Endothelial cell of umbilical vein (primary cell): ENCODE measurements at regions not wholly inside any gene's neighbourhood (a gene's known extent, or its start where the extent isn't known, plus 50 kb on each side); places are given as distances from the start of the nearest gene placed in this dataset.

Experiments
- BruUV-seq: library from RNA; stranded (reverse); fragments of 400-500 nt; replicated peaks from 2 replicates; lab custom pipeline; 2021; lab: Mats Ljungman, UMichigan
- CTCF ChIA-PET: fragments of 300-600, 350-600 bp; sonication (Branson Sonifier 250); formaldehyde crosslinking; loops from one replicate; lab custom pipeline; 2021; ENCODE audit warnings: antibody characterized with exemption, inconsistent platforms; lab: Charles Lee
- POLR2A ChIA-PET: fragments of 300-600, 350-600 bp; sonication (Branson Sonifier 250); formaldehyde crosslinking; loops from one replicate; lab custom pipeline; 2021; ENCODE audit warnings: antibody characterized with exemption, inconsistent platforms; lab: Charles Lee
- DNase-seq: peaks from one replicate; pipeline ENCODE4 v3.0.0-alpha.2; 2011; ENCODE audit warnings: low read depth, low spot score
- FAIRE-seq: peaks from 2 replicates; lab custom pipeline; 2011; peaks lifted over from hg19 to GRCh38; lab: Jason Lieb, UNC
- H2AFZ ChIP-seq: 2 replicates; pipeline ENCODE4 v1.6.0; 2012; ENCODE audit warnings: low read depth, low read length, control low read depth, inconsistent platforms
- H3K27ac ChIP-seq: 2 replicates; pipeline ENCODE4 v1.5.1; 2011; ENCODE audit warnings: low read depth, mild to moderate bottlenecking, control low read depth, low read length, moderate library complexity; ENCODE audit not compliant: insufficient read depth
- H3K27me3 ChIP-seq, 2 experiments: 2 replicates each; pipeline versions ENCODE4 v1.6.0 to v1.6.1; 2011; ENCODE audit warnings: low read length in 2 of 2, mixed read lengths in 1 of 2; ENCODE audit not compliant: control insufficient read depth in 2 of 2, insufficient read depth in 2 of 2
- H3K36me3 ChIP-seq, 2 experiments: 2 replicates in 1 of 2; 3 replicates in 1 of 2; pipeline ENCODE4 v1.5.1; 2011; ENCODE audit warnings: low read length in 2 of 2, mild to moderate bottlenecking in 1 of 2, moderate library complexity in 1 of 2; ENCODE audit not compliant: control insufficient read depth in 2 of 2, insufficient read depth in 2 of 2; ENCODE audit errors: extremely low read depth in 1 of 2
- H3K4me1 ChIP-seq: 3 replicates; pipeline ENCODE4 v1.5.1; 2011; ENCODE audit warnings: mild to moderate bottlenecking, low read length; ENCODE audit not compliant: control insufficient read depth, insufficient read depth; ENCODE audit errors: extremely low read depth
- H3K4me2 ChIP-seq: 2 replicates; pipeline ENCODE4 v1.6.1; 2011; ENCODE audit warnings: low read length, control low read depth, mixed read lengths; ENCODE audit not compliant: insufficient read depth
- H3K4me3 ChIP-seq, 3 experiments: fragments of 200-600 bp in 1 of 3; sonication (generic), shearing (Covaris generic) in 1 of 3; replicated peaks in 1 of 3; 2 replicates each; pipeline ENCODE4 v1.5.1; 2011 to 2016; ENCODE audit warnings: control low read depth in 3 of 3, low read length in 3 of 3, mild to moderate bottlenecking in 2 of 3, inconsistent platforms in 1 of 3, low read depth in 1 of 3, moderate library complexity in 1 of 3; ENCODE audit not compliant: insufficient read depth in 1 of 3
- H3K79me2 ChIP-seq: 2 replicates; pipeline ENCODE4 v1.6.0; 2012; ENCODE audit warnings: low read length, inconsistent platforms; ENCODE audit not compliant: control insufficient read depth, insufficient read depth
- H3K9ac ChIP-seq: replicated peaks from 2 replicates; pipeline ENCODE3; 2011; ENCODE audit warnings: low read length, control low read depth; ENCODE audit not compliant: insufficient read depth; ENCODE audit errors: extremely low read depth
- H3K9me1 ChIP-seq: replicated peaks from 3 replicates; pipeline ENCODE4 v1.6.0; 2011; ENCODE audit warnings: mild to moderate bottlenecking, low read length; ENCODE audit not compliant: control insufficient read depth, insufficient read depth; ENCODE audit errors: extremely low read depth
- H3K9me3 ChIP-seq: replicated peaks from 2 replicates; pipeline ENCODE4 v1.5.1; 2012; ENCODE audit warnings: low read length, inconsistent platforms; ENCODE audit not compliant: control insufficient read depth, insufficient read depth
- H4K20me1 ChIP-seq: replicated peaks from 2 replicates; pipeline ENCODE3; 2011; ENCODE audit warnings: mild to moderate bottlenecking, low read length; ENCODE audit not compliant: control insufficient read depth, insufficient read depth; ENCODE audit errors: extremely low read depth
- CTCF ChIP-seq, 2 donors: IDR thresholded peaks; 1 replicate in 1 of 2; 2 replicates in 1 of 2; pipeline ENCODE4 v1.5.1; 2011; ENCODE audit warnings: low read length in 2 of 2, mild to moderate bottlenecking in 2 of 2, moderate library complexity in 2 of 2, control low read depth in 1 of 2, inconsistent platforms in 1 of 2, low read depth in 1 of 2; ENCODE audit not compliant: insufficient read depth in 1 of 2; ENCODE audit errors: extremely low read depth in 1 of 2
- EZH2 ChIP-seq: IDR thresholded peaks from 2 replicates; pipeline ENCODE4 v1.6.1; 2012; ENCODE audit warnings: borderline replicate concordance, low read depth, mild to moderate bottlenecking, moderate library complexity, low read length, inconsistent platforms; ENCODE audit not compliant: severe bottlenecking
- FOS ChIP-seq: IDR thresholded peaks from 2 replicates; pipeline ENCODE4 v1.6.1; 2011; ENCODE audit warnings: mild to moderate bottlenecking, low read length, moderate library complexity, borderline replicate concordance; ENCODE audit not compliant: insufficient read depth
- GATA2 ChIP-seq: IDR thresholded peaks from 2 replicates; pipeline ENCODE4 v1.7.0; 2011; ENCODE audit warnings: low read depth, mild to moderate bottlenecking, moderate library complexity, mixed read lengths, low read length; ENCODE audit not compliant: insufficient read length, insufficient read depth
- JUN ChIP-seq: IDR thresholded peaks from 2 replicates; pipeline ENCODE4 v1.6.1; 2011; ENCODE audit warnings: borderline replicate concordance, low read depth; ENCODE audit not compliant: insufficient read length, insufficient read depth
- MAX ChIP-seq: IDR thresholded peaks from 2 replicates; pipeline ENCODE4 v1.6.1; 2011; ENCODE audit not compliant: insufficient read depth, insufficient read length
- MYC ChIP-seq: IDR thresholded peaks from one replicate; pipeline ENCODE4 v1.6.1; 2011; ENCODE audit warnings: mild to moderate bottlenecking, low read depth, low read length
- POLR2A ChIP-seq: IDR thresholded peaks from 2 replicates; pipeline ENCODE4 v1.6.1; 2012; ENCODE audit warnings: low read depth, mild to moderate bottlenecking, control low read depth, low read length
- POLR2AphosphoS5 ChIP-seq: IDR thresholded peaks from 2 replicates; pipeline ENCODE4 v1.6.1; 2012; ENCODE audit warnings: low read depth, mild to moderate bottlenecking, control low read depth, low read length, moderate library complexity; ENCODE audit not compliant: insufficient read depth
- dilution Hi-C: fragments of 300-500 bp; cut with MboI; formaldehyde crosslinking; loops from one replicate; pipeline ENCODE4 v1.15.0; 2019; ENCODE audit warnings: low sequenced_read_pairs; ENCODE audit not compliant: extremely low pct_ligation_motif_present
- intact Hi-C: fragments of 100-400 bp; cut with micrococcal nuclease; formaldehyde crosslinking; loops from one replicate; pipeline ENCODE4 v1.10.0; 2022

DNA sequence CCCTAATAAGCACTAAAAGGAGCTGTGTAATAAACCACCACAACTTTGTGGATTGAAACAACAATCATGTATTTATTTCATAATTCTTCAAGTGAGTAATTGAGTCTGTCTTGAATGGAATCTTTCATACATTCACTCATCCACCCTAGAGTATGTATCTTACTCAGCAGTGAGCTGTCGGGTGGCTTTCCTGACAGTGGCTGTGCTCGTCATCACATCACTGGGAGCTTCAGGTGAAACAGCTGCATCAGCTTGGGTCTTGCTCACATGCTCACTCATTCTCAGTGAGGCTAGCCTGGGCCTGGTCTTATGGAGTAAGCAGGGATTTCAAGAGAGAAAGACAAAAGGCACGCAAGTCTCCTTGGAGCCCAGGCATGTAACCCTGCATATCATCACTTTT, 271.4 kb downstream of the POM121L12 start:
- Histone ChIP-seq H4K20me1 (no peaks in the 10 kb centered on the region), H3K27me3 (no peaks in the 10 kb centered on the region), H3K4me3 (no peak overlapping the region), H3K9ac (no peak overlapping the region), H3K4me1 (no peaks in the 10 kb centered on the region), H3K9me3 (no peaks in the 10 kb centered on the region), H3K79me2 (no peaks in the 10 kb centered on the region), H2AFZ (no peak overlapping the region), H3K27ac (no peak overlapping the region), H3K4me2 (no peak overlapping the region), H3K36me3 (no peaks in the 10 kb centered on the region), H3K9me1 (no peaks in the 10 kb centered on the region)
- no peak for FAIRE-seq
- ChIA-PET POLR2A (no interaction called here), CTCF (no interaction called here)
- DNase-seq: no peak
- TF ChIP-seq POLR2A (no peak), CTCF (IDR thresholded peaks at IDR 0.05; ENCODE audit: extremely low read depth in 1 of 2, insufficient read depth in 1 of 2, low read depth in 1 of 2, low read length in 2 of 2) (no peak), MAX (no peak), GATA2 (no peak), EZH2 (no peak), POLR2AphosphoS5 (no peak), FOS (no peak), MYC (no peak), JUN (no peak)
- no TSS peak for BruUV-seq
- dilution Hi-C loops (no loop called here), intact Hi-C loops (no loop called here)
